ENCODE measurements at regions not wholly inside any gene's neighbourhood (a gene's known extent, or its start where the extent isn't known, plus 50 kb on each side); places are given as distances from the start of the nearest gene placed in this dataset.

- TF ChIP-seq POLR2A (IDR thresholded peaks at IDR 0.05; ENCODE audit: low read depth) (no peak), CTCF (IDR thresholded peaks at IDR 0.05) (no peak), EP300 (IDR thresholded peaks at IDR 0.05) (no peak)
These were observed 557.0 kb downstream of the FLRT2 start for GRCh38 chr14:86086962-86087361.
